H9 (cell line): ENCODE measurements at regions not wholly inside any gene's neighbourhood (a gene's known extent, or its start where the extent isn't known, plus 50 kb on each side); places are given as distances from the start of the nearest gene placed in this dataset.

ENCODE experiments used
- DNase-seq: peaks from one replicate; pipeline ENCODE4 v3.0.0-alpha.2; 2017
- H2AFZ ChIP-seq: one replicate; pipeline ENCODE4 v1.6.1; 2013; ENCODE audit warnings: mild to moderate bottlenecking, low read length, control low read depth, moderate library complexity
- H2AK5ac ChIP-seq: 2 replicates; pipeline ENCODE4 v1.6.1; 2013; ENCODE audit warnings: low read length, control low read depth, mixed read lengths; ENCODE audit not compliant: insufficient read length
- H2BK120ac ChIP-seq: one replicate; pipeline ENCODE4 v1.6.1; 2013; ENCODE audit warnings: low read depth, mild to moderate bottlenecking, low read length, control low read depth, inconsistent platforms; ENCODE audit not compliant: poor library complexity, severe bottlenecking
- H2BK12ac ChIP-seq: 2 replicates; pipeline ENCODE4 v1.6.1; 2013; ENCODE audit warnings: low read length, control low read depth, mixed read lengths, low read depth; ENCODE audit not compliant: insufficient read length
- H2BK15ac ChIP-seq: 2 replicates; pipeline ENCODE4 v1.6.1; 2013; ENCODE audit warnings: low read depth, low read length, control low read depth
- H2BK20ac ChIP-seq: one replicate; pipeline ENCODE4 v1.6.1; 2013; ENCODE audit warnings: low read depth, mild to moderate bottlenecking, low read length, control low read depth, inconsistent platforms; ENCODE audit not compliant: poor library complexity, severe bottlenecking
- H2BK5ac ChIP-seq: 2 replicates; pipeline ENCODE4 v1.6.1; 2013; ENCODE audit warnings: low read length, control low read depth, mixed read lengths; ENCODE audit not compliant: insufficient read length
- H3K14ac ChIP-seq: 2 replicates; pipeline ENCODE4 v1.6.1; 2013; ENCODE audit warnings: low read length, control low read depth; ENCODE audit not compliant: insufficient read depth
- H3K18ac ChIP-seq: 2 replicates; pipeline ENCODE4 v1.6.1; 2013; ENCODE audit warnings: low read depth, mild to moderate bottlenecking, mixed read lengths, low read length, control low read depth; ENCODE audit not compliant: insufficient read length
- H3K23ac ChIP-seq: 2 replicates; pipeline ENCODE4 v1.6.1; 2013; ENCODE audit warnings: low read length, control low read depth, mixed read lengths, low read depth; ENCODE audit not compliant: insufficient read length
- H3K23me2 ChIP-seq: 2 replicates; pipeline ENCODE4 v1.6.1; 2013; ENCODE audit warnings: low read depth, mild to moderate bottlenecking, mixed read lengths, low read length, control low read depth; ENCODE audit not compliant: insufficient read length, poor library complexity, severe bottlenecking
- H3K27ac ChIP-seq: 2 replicates; pipeline ENCODE4 v1.5.1; 2013; ENCODE audit warnings: low read length, control low read depth, mixed read lengths, low read depth; ENCODE audit not compliant: insufficient read length
- H3K27me3 ChIP-seq: 2 replicates; pipeline ENCODE4 v1.6.1; 2013; ENCODE audit warnings: low read length, control low read depth, inconsistent platforms; ENCODE audit not compliant: insufficient read depth
- H3K4ac ChIP-seq: 2 replicates; pipeline ENCODE4 v1.6.1; 2013; ENCODE audit warnings: low read depth, mild to moderate bottlenecking, control low read depth, inconsistent platforms, low read length, moderate library complexity
- H3K4me1 ChIP-seq: 2 replicates; pipeline ENCODE4 v1.6.1; 2013; ENCODE audit warnings: low read length, control low read depth, inconsistent platforms; ENCODE audit not compliant: insufficient read depth
- H3K4me2 ChIP-seq: 2 replicates; pipeline ENCODE4 v1.6.1; 2013; ENCODE audit warnings: low read length, control low read depth, mixed read lengths; ENCODE audit not compliant: insufficient read length, insufficient read depth
- H3K56ac ChIP-seq: 2 replicates; pipeline ENCODE4 v1.6.1; 2013; ENCODE audit warnings: low read depth, mild to moderate bottlenecking, mixed read lengths, low read length, control low read depth; ENCODE audit not compliant: insufficient read length
- H3K79me1 ChIP-seq: 2 replicates; pipeline ENCODE4 v1.6.1; 2013; ENCODE audit warnings: low read depth, mild to moderate bottlenecking, moderate library complexity, low read length, control low read depth, inconsistent platforms; ENCODE audit not compliant: insufficient read depth, poor library complexity, severe bottlenecking
- H3K79me2 ChIP-seq: 2 replicates; pipeline ENCODE4 v1.6.1; 2013; ENCODE audit warnings: low read length, control low read depth, inconsistent platforms; ENCODE audit not compliant: insufficient read depth
- H3K9ac ChIP-seq: 2 replicates; pipeline ENCODE4 v1.6.1; 2013; ENCODE audit warnings: low read length, control low read depth, mixed read lengths; ENCODE audit not compliant: insufficient read length; ENCODE audit errors: extremely low read depth
- H3K9me3 ChIP-seq: one replicate; pipeline ENCODE4 v1.6.1; 2013; ENCODE audit warnings: low read depth, low read length, inconsistent platforms; ENCODE audit not compliant: control insufficient read depth
- H3T11ph ChIP-seq: one replicate; pipeline ENCODE4 v1.6.1; 2013; ENCODE audit warnings: mild to moderate bottlenecking, low read length, control low read depth, inconsistent platforms
- H4K20me1 ChIP-seq: one replicate; pipeline ENCODE4 v1.6.1; 2013; ENCODE audit not compliant: control insufficient read depth, insufficient read length, insufficient read depth
- H4K5ac ChIP-seq: 2 replicates; pipeline ENCODE4 v1.6.1; 2013; ENCODE audit warnings: low read depth, mild to moderate bottlenecking, mixed read lengths, low read length, control low read depth; ENCODE audit not compliant: insufficient read length
- H4K8ac ChIP-seq: replicated peaks from 2 replicates; pipeline ENCODE4 v1.6.1; 2013; ENCODE audit warnings: low read length, control low read depth, mixed read lengths, low read depth; ENCODE audit not compliant: insufficient read length
- H4K91ac ChIP-seq: 2 replicates; pipeline ENCODE4 v1.6.1; 2013; ENCODE audit warnings: low read depth, mild to moderate bottlenecking, moderate library complexity, mixed read lengths, low read length, control low read depth; ENCODE audit not compliant: insufficient read length
- H3K27ac Mint-ChIP-seq, 3 experiments: 2 replicates in 2 of 3; 3 replicates in 1 of 3; pipeline ENCODE4 v1.8.0; 2020 to 2021; ENCODE audit warnings: mixed read lengths in 3 of 3, mild to moderate bottlenecking in 1 of 3, moderate library complexity in 1 of 3
- H3K27me3 Mint-ChIP-seq: 2 replicates; pipeline ENCODE4 v1.8.0; 2021; ENCODE audit warnings: low read depth, mild to moderate bottlenecking, moderate library complexity, mixed read lengths
- H3K36me3 Mint-ChIP-seq, 3 experiments: 2 replicates in 2 of 3; 3 replicates in 1 of 3; pipeline ENCODE4 v1.8.0; 2020 to 2021; ENCODE audit warnings: low read depth in 3 of 3, mixed read lengths in 3 of 3; ENCODE audit not compliant: insufficient read depth in 1 of 3
- H3K4me1 Mint-ChIP-seq, 2 experiments: 2 replicates each; pipeline ENCODE4 v1.8.0; 2020; ENCODE audit warnings: mixed read lengths in 2 of 2
- H3K4me3 Mint-ChIP-seq, 2 experiments: 2 replicates in 1 of 2; 3 replicates in 1 of 2; pipeline ENCODE4 v1.8.0; 2020 to 2021; ENCODE audit warnings: mild to moderate bottlenecking in 2 of 2, mixed read lengths in 2 of 2, moderate library complexity in 1 of 2
- H3K9me3 Mint-ChIP-seq, 2 experiments: 2 replicates in 1 of 2; 3 replicates in 1 of 2; pipeline ENCODE4 v1.8.0; 2020; ENCODE audit warnings: mild to moderate bottlenecking in 2 of 2, mixed read lengths in 2 of 2, moderate library complexity in 1 of 2
- TF ChIP-seq, protein P1 (sequence below): fragments of 200-600 bp; sonication (generic); conservative IDR thresholded peaks from 3 replicates; pipeline ENCODE4 v1.8.0; 2021; ENCODE audit warnings: antibody characterized with exemption, mild to moderate bottlenecking

DNA sequence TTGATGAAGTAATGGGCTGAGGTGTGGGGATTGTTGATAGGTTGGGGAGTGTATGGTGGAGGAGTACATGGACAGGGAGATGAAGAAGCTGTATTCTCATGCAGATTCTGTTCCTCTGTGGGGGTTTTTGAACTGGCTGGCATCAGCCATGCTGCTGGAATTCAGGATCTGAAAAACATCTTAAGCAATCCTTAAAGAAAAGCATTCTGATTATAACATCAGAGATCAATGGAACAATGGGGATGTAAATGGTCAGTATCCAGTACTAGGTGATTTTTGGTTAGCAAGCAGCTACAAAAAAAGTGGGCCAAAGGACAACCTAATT lies 247.5 kb upstream of the GALNT17 start:
- Histone ChIP-seq H3K79me1 (no peaks in the 10 kb centered on the region), H4K8ac (no peak overlapping the region), H4K5ac (no peak overlapping the region), H2AFZ (no peak overlapping the region), H2AK5ac (no peak overlapping the region), H3K23ac (no peak overlapping the region), H3K18ac (no peak overlapping the region), H3T11ph (no peak overlapping the region), H2BK120ac (no peak overlapping the region), H3K14ac (no peak overlapping the region), H3K56ac (no peak overlapping the region), H3K79me2 (no peaks in the 10 kb centered on the region), H2BK5ac (no peak overlapping the region), H2BK20ac (peak overlapping the region; percentile 1), H3K23me2 (no peaks in the 10 kb centered on the region), H4K20me1 (no peaks in the 10 kb centered on the region), H3K4ac (no peak overlapping the region), H3K9ac (no peak overlapping the region), H2BK15ac (no peak overlapping the region), H3K4me1 (peaks cover 10% of the 10 kb centered on the region; the same call in 1 of the 2 replicates), H3K4me2 (peak overlapping the region; percentile 20), H2BK12ac (no peak overlapping the region), H4K91ac (no peak overlapping the region), H3K27me3 (no peaks in the 10 kb centered on the region), H3K27ac (peak overlapping the region; percentile 83), H3K9me3 (peaks cover 14% of the 10 kb centered on the region)
- H3K27me3 Mint-ChIP-seq = no peaks in the 10 kb centered on the region; the same call in 1 of the 2 replicates
- H3K4me3 Mint-ChIP-seq = peak overlapping the region in 1 of 2 experiments; percentile 8; a peak in 3 of 5 replicates
- peaks cover 51 to 61% of the 10 kb centered on the region in 2 experiments for H3K4me1 Mint-ChIP-seq
- TF ChIP-seq, protein P1, sequence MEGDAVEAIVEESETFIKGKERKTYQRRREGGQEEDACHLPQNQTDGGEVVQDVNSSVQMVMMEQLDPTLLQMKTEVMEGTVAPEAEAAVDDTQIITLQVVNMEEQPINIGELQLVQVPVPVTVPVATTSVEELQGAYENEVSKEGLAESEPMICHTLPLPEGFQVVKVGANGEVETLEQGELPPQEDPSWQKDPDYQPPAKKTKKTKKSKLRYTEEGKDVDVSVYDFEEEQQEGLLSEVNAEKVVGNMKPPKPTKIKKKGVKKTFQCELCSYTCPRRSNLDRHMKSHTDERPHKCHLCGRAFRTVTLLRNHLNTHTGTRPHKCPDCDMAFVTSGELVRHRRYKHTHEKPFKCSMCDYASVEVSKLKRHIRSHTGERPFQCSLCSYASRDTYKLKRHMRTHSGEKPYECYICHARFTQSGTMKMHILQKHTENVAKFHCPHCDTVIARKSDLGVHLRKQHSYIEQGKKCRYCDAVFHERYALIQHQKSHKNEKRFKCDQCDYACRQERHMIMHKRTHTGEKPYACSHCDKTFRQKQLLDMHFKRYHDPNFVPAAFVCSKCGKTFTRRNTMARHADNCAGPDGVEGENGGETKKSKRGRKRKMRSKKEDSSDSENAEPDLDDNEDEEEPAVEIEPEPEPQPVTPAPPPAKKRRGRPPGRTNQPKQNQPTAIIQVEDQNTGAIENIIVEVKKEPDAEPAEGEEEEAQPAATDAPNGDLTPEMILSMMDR = no peak
- DNase-seq = peak; percentile 81
- peaks cover 30 to 35% of the 10 kb centered on the region in 2 experiments for H3K9me3 Mint-ChIP-seq
- H3K27ac Mint-ChIP-seq = peak overlapping the region; percentile 94 to 98 (median 97)
- H3K36me3 Mint-ChIP-seq = peaks cover 14 to 50% (median 23%) of the 10 kb centered on the region in 3 experiments
